ENCODE measurements at regions not wholly inside any gene's neighbourhood (a gene's known extent, or its start where the extent isn't known, plus 50 kb on each side); places are given as distances from the start of the nearest gene placed in this dataset.
A peak's percentile ranks its signal among the peaks of the same experiment; 100 is the strongest.

DNA sequence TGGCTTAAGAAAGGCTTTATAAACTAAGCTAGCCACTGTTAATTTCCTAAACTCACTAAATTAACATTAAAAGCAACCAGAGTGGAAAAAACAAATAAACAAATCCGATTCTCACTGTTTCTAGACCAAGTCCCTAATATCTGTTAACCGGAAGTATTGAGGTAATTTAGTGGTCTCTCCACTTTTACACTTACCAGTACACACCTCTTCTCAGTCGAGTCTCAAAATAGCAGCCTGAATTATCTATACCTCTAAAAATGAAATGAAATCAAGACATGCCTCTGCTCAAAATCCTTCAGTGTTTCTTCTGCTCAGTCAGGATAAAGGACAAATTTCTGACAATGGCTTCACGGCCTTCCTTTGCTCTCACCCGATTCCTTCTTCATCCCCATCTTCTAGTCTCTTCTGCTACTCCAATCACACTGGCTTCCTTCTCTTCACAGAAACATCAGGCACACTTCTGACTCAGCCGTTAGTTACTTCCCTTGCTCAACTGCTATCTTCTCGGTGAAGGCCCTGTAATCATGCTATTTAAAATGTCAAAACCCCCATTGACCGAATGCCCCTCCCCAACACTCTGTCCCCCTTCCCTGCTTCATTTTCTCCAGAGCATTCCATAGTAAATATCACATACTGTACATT lies 161.3 kb downstream of the KITLG start:
- DNase-seq: no peak

DNA sequence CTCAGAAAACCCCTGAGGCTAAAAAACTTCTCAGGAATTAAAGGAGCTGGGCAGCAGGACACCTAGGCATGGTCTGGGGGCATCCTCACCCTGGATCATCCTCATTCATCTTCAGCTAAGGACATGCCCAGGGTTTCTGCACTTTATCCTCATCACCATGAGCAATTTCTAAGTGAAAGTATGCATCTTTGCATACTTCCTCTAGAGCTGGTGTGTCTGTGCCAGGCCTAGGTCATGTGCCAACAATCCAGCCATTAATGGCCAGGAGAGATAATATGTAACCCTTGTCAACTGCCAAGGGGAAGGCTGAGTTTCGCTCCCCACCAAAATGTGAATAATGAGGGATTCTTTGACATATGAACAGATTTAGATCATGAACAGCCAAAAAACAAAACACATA lies 160.5 kb downstream of the KITLG start:
- no peak for DNase-seq

DNA sequence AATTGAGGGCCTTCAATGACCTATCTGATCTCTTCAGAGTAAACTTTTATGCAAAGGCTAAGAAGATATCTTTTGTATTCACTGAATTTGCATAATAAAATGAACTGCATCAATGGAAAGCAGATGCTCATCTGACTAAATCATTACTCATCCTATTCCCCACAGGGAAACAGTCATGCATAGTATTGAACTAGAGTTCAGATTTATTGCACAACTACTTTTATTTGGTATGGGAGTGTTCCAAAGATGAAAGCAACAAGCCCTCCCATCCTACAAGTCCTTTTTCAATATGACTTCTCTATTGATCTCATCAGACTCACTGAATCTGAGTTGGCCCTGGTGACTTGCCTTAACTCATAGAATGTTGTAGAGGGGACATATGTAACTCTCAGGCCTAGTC lies 159.8 kb downstream of the KITLG start:
- no peak for DNase-seq

DNA sequence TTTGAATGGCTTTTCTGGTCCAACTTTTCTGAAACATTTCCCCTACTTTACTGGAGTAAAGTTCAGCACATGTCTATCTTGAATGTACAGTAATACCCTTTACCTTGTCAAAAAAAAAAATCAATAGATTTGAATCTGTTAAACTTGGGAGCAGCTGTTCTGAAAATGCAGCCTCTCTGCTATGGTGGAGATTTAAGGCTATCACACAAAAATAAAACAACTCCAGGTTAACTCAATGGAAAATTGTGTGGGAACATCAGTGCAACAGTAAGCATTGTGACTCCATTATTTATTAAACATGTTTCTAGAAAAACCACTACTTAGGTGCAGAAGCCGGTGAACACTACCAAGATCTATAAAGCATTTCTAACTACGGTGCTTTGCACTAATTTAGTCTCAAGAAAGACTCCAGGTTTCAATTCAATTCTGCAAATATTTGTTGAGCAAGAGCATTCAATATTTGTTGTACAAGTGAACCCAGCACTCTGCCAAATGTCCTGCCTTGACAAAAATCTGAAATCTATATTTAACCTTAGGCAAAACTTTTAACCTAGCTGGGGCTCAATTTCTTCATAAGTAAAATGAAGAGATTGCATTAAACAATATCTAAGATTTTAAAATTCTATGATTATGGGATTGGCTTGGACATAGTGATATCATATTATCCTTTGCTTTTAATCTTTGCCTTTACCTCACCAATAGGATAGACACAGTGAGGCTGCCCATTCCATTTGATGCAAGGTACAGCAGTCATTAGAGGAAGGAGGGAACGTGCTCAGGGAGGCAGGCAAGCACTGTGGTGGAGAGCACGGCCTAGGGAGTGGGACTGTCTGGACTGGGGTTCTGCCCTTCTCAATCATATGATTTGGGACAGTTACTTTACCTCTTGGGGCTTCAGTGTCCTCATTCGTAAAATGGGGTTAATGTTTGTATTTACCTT lies 155.2 kb downstream of the KITLG start:
- DNase-seq: no peak

DNA sequence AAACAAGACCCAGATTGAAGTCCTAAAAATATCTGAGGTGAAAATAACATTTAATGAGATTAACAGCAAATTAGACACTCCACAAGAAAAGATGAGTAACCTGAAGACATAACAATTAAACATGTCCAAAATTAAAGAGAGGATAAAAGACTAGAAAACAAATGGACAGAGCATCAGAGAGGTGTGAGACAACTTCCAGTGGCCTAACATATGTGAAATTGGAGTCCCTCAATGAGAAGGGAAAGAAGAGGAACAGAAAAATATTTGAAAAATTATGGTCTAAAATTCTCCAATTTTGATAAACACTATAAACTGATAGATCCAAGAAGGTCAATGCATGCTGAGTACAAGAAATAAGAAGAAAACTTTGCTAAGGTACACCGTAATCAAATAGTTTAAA lies 151.9 kb downstream of the KITLG start:
- DNase-seq: no peak

DNA sequence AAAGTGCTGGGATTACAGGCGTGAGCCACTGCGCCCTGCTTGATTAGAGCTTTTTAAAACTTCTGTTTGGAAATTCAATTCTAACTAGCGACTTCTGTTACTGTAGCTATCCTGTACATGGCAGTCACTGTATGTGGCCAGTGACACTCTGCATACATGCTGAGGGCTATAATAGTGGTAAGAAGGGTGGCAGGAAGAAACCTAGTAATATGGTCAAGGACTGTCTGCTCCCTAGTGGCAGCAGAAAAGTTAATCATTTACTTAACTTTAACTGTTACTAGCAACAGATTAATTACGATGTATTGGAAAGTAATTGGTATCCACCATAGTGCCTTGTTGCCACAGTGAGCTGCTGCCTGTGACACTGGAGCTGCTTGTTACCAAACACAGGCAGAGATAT lies 149.0 kb downstream of the KITLG start:
- DNase-seq: no peak

DNA sequence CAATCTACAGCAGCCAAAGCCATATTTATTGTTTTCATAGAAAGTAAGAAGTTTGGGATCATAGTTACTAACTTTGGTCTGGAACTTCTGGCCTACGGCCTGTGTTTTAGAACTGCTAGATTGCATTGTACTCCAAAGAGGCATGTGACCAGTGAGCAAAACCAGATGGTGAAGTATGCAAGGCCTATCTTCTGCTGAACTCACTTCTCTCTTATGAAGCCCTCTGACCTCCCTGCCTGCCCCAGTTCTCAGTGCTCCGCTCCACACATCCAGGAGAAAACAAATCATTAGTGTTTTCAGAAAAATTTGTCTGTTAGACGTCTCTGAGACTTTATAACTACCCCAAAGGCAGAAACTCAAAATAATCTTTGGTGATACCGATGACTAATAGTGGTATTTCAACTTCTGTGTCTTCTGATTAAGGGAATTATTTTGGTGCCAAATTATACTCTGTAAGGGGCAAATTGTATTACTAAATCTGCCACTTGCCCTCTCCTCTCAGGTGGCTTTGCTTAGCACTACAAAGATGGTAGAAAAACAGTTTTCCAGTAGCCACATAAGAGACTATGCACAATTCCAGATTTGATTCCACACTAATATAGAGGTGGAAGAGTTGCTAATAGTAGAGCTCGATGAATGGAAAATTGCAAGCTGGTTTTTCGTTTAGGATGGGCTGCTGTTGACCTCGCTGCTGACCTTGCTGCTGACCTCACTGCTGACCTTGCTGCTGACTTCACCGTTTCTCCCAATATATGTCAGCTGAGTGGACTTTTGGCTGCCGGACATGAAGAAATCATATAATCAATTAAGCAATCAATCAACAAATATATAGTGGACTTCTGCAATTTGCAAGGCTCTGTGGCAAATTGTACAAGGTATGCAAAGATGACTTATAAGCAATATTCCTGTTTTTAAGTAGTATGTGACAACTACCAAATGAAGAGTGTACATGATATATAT lies 147.5 kb downstream of the KITLG start:
- no peak for DNase-seq

DNA sequence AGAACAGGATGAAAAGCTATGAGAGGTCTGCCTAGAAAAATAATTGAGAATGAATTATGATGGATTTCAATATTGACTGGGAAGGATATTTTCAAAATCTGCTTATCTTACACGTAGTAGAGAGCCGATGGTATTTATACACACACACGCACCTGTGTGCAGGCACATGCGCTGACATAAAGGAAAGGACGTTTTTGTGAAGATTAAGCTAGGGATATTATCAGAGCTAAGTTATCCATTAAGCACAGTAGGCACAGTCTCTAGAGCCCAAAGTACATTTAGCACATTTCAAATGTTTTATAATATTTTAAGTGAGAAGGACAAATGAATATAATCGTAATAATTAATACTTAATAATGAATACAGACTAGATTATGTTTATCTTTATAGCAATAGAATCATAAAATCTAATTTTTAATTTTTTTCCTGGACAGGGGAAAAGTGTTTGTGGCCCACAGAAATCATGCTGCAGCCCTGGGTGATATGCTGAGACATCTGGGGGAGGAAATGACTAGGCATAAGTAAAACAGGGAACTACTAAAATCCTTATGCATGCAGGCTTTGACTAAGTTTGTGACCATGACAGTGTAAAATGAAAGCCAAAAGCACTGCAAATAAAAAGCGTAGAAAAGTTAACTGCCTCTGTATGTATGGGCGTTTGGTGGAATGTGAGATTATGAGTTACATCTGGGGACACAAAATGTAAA lies 146.1 kb downstream of the KITLG start:
- DNase-seq: peak; percentile 66

DNA sequence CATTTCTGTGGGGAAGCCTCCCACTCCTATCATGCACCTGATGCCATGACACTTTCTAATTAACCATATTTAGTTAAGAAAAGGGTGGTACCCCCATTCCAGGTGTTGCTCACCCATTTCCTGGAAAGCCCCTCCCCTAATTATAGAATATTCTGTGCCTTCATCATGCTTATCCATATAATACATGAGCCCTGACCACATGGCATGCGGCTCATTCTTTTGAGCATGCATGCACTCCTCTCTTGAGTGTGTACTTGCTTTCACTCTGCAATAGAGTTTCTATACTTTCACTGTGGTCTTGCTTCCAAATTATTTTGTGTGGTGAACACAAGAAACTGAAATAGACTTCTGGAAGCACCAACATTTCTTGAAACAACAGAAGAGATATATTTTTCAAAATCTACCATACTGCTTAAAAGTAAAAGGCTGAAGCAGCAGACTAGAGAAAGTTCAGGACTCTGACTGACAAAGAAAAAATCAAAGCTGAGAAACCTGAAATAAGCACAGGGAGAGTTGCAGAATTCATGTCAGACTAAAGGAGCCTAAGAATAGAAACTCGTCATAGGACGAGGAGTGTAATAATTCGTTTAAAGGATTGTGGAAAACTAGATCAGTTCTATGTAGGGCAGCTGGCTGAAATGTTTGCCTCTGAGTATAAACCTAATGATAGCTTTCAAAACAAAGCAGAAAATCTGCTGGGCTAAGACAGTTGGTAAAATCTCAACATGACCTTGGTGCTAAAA lies 144.8 kb downstream of the KITLG start:
- DNase-seq: no peak

DNA sequence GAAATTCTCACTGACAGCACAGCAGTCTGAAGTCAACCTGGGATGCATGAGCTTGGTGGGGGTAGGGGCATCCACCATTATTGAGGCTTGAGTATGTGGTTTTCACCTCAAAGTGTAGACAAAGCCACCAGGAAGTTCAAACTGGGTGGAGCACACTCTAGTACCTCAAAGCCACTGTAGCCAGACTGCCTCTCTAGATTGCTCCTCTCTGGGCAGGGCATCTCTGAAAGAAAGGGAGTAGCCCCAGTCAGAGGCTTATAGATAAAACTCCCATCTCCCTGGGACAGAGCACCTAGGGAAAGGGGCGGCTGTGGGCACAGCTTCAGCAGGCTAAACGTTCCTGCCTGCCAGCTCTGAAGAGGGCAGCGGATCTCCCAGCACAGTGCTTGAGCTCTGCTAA lies 143.0 kb downstream of the KITLG start:
- no peak for DNase-seq

Measured in activated CD4-positive, alpha-beta T cell treated with anti-CD3 and anti-CD28 coated beads, Interleukin-2, amount 50 U/mL, for 16 hours (primary cell).